ENCODE measurements at regions not wholly inside any gene's neighbourhood (a gene's known extent, or its start where the extent isn't known, plus 50 kb on each side); places are given as distances from the start of the nearest gene placed in this dataset.

DNA sequence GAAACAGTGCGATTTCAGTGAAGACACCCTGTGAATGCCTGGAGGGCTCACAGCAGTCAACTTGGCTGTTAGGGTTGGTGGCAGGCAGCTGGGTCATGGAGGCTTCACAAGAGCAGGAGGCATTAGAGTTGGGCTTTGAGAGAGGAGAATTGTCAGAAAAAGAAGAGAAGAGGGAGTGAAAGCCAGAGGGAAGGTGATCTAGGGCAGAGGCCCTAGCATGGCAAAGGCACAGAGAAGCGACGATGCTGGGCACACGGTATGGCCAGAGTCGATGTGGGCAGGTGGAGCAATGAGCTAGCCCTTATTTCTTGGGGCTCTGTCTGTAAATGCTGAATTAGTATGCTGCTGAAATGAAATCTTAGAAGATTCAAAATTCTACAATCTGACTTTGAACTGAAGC, 52.6 kb upstream of the OLFM4 start:
- TF ChIP-seq, protein P1, sequence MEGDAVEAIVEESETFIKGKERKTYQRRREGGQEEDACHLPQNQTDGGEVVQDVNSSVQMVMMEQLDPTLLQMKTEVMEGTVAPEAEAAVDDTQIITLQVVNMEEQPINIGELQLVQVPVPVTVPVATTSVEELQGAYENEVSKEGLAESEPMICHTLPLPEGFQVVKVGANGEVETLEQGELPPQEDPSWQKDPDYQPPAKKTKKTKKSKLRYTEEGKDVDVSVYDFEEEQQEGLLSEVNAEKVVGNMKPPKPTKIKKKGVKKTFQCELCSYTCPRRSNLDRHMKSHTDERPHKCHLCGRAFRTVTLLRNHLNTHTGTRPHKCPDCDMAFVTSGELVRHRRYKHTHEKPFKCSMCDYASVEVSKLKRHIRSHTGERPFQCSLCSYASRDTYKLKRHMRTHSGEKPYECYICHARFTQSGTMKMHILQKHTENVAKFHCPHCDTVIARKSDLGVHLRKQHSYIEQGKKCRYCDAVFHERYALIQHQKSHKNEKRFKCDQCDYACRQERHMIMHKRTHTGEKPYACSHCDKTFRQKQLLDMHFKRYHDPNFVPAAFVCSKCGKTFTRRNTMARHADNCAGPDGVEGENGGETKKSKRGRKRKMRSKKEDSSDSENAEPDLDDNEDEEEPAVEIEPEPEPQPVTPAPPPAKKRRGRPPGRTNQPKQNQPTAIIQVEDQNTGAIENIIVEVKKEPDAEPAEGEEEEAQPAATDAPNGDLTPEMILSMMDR (IDR thresholded peaks at IDR 0.05) = no peak
- no peak for TF ChIP-seq POLR2A (IDR thresholded peaks at IDR 0.05)
- no peak for TF ChIP-seq EP300 (IDR thresholded peaks at IDR 0.05)
